GM12892 (cell line): ENCODE measurements at regions not wholly inside any gene's neighbourhood (a gene's known extent, or its start where the extent isn't known, plus 50 kb on each side); places are given as distances from the start of the nearest gene placed in this dataset.

Experiments
- DNase-seq: peaks from one replicate; pipeline ENCODE4 v3.0.0; 2011; ENCODE audit not compliant: insufficient read length
- FAIRE-seq: peaks from 2 replicates; lab custom pipeline; 2011; peaks lifted over from hg19 to GRCh38; lab: Jason Lieb, UNC
- POLR2A ChIP-seq: IDR thresholded peaks from 2 replicates; pipeline ENCODE4 v1.6.1; 2011; ENCODE audit warnings: low read depth, low read length, control low read depth
- POLR2AphosphoS5 ChIP-seq: IDR thresholded peaks from 2 replicates; pipeline ENCODE4 v1.6.1; 2011; ENCODE audit warnings: low read depth, low read length, control low read depth
- TAF1 ChIP-seq: IDR thresholded peaks from 2 replicates; pipeline ENCODE4 v1.6.1; 2011; ENCODE audit warnings: low read depth, mild to moderate bottlenecking, control low read depth, low read length, borderline replicate concordance

GRCh38 chr17:77375108-77375916 is 234.5 kb downstream of the SEC14L1 start:
- DNase-seq (no peak), FAIRE-seq (no peak)
- TF ChIP-seq TAF1, result no peak
- no peak for TF ChIP-seq POLR2AphosphoS5
- no peak for TF ChIP-seq POLR2A

DNA sequence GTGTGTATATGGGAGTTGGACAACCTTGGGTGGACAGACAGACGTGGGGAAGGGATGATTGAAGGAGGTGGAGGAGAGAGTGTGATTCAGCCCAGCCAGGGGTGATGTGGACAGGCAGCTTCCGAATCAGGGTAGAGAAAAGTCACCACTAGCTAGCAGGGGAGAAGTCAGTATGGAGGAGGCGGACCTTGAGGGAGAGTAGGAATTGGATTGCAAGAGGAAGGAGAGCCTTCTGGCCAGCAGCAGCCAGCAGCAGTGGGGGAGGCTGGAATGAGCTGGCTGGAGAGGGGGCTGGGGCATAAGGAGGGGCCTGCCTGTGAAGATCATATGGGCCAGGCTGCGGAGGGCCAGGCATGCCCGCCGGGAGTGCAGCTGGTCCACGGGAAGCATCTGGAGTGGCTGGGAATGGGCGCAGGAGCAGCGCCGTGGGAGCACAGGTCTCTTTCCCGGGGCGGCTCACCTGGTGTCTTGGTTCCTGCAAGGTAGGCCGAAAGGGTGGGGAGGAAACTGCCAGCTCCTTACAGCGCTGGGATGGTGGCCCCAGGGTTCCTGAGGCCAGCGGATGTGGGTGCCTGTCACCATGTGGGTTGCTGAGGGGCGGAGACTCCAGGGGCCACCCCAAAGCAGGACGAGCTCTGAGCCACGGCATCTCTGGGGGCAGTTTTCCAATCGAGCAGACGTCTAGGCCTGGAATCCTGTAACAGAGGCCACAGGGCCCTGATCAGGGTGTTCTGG is 235.3 kb downstream of the SEC14L1 start:
- no peak for TF ChIP-seq POLR2AphosphoS5
- no peak for TF ChIP-seq TAF1
- no peak for TF ChIP-seq POLR2A
- FAIRE-seq (no peak), DNase-seq (no peak)

DNA sequence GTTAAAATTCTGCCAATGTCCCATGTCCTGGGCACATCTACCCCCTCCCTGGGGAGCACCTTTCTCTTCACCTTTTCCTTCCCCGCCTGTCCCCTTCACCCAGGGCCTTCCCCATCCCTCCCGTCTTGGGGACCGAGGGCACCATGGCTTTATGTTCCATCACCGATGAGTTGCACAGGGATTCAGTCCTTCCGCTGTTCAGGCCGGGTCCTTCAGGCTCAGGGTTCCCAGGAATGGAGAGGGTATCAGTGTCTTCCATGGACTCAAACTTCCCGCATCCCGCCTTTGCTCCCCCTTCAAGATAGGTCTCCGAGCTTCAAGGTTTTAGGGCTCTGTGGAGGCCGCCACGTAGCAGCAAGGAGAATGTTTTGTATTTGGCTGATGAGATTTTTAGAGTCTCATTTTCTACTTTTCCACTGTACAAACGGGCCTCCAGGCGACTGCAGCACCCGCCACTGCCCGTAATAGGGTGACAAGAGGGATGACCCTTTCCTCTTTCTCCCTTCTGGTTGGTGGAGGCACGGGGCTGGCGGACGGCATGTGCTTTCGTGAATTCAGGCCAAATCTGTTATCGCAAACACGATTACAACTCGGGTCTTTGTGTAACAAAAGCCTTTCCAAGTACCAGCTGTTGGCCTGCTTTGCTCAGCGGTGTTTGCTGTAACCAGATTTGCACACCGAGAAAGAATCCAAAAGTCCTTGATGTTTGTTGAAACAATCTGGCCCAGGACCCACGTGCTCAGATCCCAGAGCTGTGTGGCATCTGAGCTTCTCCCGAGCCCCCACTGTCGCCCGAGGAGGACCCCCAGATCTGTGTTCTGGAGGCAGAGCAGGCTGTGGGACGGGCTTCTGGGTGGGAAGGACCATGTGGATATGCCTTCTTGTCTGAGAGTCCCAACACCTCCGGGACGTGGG is 236.3 kb downstream of the SEC14L1 start:
- FAIRE-seq, result no peak
- TF ChIP-seq POLR2AphosphoS5, result no peak
- no peak for TF ChIP-seq POLR2A
- TF ChIP-seq TAF1, result no peak
- DNase-seq, result no peak

GRCh38 chr17:77377710-77378235 is 237.0 kb downstream of the SEC14L1 start:
- DNase-seq, result no peak
- no peak for FAIRE-seq
- TF ChIP-seq POLR2AphosphoS5 (no peak), POLR2A (no peak), TAF1 (no peak)

- no peak for DNase-seq
- FAIRE-seq, result no peak
- no peak for TF ChIP-seq TAF1
- no peak for TF ChIP-seq POLR2A
- no peak for TF ChIP-seq POLR2AphosphoS5
Observed at GRCh38 chr17:77378318-77379064, 237.7 kb downstream of the SEC14L1 start.

DNA sequence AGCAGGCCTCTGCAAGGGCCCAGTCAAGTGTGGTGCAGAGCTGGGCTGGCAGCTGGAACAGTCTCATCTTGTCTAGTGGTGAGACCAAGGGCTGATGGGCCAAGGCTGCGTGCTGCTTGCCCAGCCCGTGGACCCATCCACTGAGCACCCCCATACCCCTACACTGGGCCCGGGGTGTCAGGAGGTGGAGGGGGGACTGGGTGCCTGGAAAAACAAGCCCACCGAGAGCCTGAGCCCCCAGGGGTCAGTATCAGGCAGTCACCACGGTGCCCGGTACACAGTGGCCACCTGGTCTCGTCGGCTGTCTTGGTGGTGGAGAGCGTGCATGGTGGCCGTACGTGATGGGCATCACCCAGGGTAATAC is 238.3 kb downstream of the SEC14L1 start:
- DNase-seq (no peak), FAIRE-seq (no peak)
- TF ChIP-seq POLR2A (no peak), TAF1 (no peak), POLR2AphosphoS5 (no peak)

- FAIRE-seq, result no peak
- no peak for TF ChIP-seq TAF1
- TF ChIP-seq POLR2A, result no peak
- no peak for TF ChIP-seq POLR2AphosphoS5
- no peak for DNase-seq
Observed at GRCh38 chr17:77379832-77380231, 239.1 kb downstream of the SEC14L1 start.

- FAIRE-seq, result no peak
- DNase-seq, result no peak
- TF ChIP-seq POLR2AphosphoS5 (no peak), POLR2A (no peak), TAF1 (no peak)
Observed at GRCh38 chr17:77380395-77381184, 239.8 kb downstream of the SEC14L1 start.

DNA sequence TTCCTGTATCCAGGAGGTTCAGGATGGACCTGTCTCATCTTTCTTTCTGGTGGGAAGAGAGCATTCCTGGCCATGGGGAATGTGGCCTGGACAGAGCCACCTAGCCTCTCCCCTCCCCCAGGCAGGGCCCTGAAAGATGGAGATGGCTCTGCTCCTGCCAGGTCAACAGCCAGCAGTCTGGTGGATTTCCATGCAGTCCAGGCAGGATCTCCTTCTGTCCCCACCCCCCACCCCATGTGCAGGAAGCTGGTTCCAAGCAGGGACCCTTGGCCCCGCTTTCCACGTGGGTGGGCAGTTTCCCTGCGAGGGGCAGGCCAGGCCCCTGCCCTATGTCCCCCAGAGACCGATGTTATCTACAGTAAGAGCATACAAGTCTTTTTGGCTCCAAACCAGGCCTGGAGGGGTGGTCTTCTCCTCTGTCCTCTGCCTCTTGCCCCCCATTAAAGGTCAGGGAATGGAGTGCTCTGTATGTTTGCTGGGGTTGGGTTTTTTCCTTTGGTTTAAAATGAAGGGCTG is 240.5 kb downstream of the SEC14L1 start:
- TF ChIP-seq POLR2A (no peak), TAF1 (no peak), POLR2AphosphoS5 (no peak)
- FAIRE-seq, result no peak
- DNase-seq, result no peak

GRCh38 chr17:77381731-77382130 is 241.0 kb downstream of the SEC14L1 start:
- no peak for FAIRE-seq
- TF ChIP-seq TAF1 (no peak), POLR2AphosphoS5 (no peak)

More at GRCh38 chr17:77381731-77382130, 241.0 kb downstream of the SEC14L1 start:
- no peak for DNase-seq
